HG02840 (cell line): ENCODE measurements at regions not wholly inside any gene's neighbourhood (a gene's known extent, or its start where the extent isn't known, plus 50 kb on each side); places are given as distances from the start of the nearest gene placed in this dataset.
"Not testable (repeated sequence)": the region's sequence is repeated elsewhere in the genome, so short reads cannot be mapped to it uniquely, and the experiment has no call there.

Experiments used
- ATAC-seq: cut with Tn5 transposase; IDR thresholded peaks from one replicate; pipeline ENCODE4 v1.9.1; 2021; ENCODE audit warnings: mild to moderate bottlenecking, moderate library complexity, moderate number of reproducible peaks; ENCODE audit not compliant: unreplicated experiment, low FRiP score

DNA sequence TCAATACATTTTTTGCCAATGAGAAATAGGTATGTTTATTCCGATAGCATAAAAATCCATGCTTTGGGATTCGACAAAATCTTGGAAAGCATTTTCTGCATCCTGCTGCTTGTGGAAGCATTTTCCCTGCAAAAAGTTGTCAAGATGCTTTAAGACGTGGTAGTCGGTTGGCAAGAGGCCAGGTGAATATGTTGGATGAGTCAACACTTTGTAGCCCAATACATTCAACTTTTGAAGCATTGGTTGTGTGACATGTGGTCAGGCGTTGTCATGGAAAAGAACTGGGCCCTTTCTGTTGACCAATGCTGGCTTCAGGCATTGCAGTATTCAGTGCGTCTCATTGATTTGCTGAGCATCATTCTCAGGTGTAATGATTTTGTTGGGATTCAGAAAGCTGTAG is 764.5 kb downstream of the TRIB2 start:
- ATAC-seq, result no peak

DNA sequence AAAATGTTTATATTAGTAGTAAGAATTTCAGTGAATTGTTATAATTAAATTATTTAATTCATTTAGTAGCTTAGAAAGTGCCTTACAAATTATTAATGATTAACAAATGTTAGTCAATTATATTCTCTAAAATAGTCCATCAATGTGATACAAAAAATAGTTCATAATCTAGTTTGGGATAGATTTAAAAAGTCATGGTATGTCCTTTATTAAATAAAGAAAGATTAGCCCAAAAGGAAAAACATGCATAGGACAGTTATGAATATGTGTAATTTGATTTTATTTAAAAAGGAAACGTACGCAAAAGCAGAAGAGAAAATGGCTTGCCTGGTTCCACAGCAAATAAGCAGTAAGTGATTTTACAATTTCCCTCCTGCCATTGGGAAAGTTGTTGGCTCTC is 768.5 kb downstream of the TRIB2 start:
- ATAC-seq, result no peak

DNA sequence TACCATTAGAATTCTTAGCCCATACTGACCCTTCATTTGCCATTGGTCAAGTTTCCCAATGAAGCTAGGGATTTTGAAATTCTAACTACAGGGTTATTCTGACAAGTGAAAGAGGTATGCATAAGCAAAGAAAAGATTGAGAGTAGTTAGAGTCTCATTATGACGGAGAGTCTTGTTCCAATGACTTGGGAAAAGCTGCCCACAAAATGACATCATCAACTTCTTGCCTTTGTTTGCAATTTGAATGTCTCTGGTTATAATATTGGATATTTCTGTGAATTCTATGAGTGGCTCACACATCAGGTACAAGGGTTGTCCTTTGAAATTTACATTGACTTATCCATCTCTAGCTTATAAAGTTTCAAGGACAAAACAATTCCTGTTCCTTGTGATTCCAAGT is 772.2 kb downstream of the TRIB2 start:
- ATAC-seq, result no peak

DNA sequence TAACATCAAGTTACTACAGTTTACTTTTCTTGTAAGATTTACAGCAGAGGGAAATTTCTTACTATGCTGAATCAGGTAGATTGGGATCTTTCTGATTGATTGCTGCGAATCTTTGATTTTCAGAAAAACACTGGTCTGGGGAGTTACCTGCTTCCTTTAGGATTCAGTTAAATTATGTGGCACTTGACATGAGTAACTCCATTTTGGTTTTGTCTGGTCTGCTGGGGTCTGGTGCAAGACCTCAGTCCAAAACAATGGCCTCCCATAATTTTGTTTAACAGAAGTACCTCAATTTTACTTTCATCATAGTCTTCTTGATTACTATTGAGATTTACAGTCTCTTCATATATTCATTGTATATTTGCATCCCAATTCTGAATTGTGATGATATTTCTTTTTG is 775.5 kb downstream of the TRIB2 start:
- ATAC-seq, result no peak

DNA sequence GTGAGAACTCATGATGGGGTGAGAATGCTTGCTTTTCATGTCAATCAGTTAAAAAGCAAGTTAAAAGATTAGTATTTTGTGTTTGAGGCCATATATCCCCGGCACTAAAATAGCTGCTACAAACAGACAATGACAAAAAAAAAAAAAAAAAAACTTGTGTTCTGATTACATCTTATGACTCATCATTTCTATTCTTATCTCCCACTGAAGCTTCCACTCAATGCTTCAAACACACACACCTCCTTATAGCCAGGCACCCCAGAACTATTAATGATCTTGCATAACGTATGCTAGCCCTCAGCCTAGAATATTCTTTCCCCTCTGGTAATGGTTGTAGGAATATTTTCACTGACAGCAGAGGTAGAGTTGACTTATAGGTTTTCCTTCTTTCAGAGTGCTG is 778.3 kb downstream of the TRIB2 start:
- ATAC-seq, result no peak

DNA sequence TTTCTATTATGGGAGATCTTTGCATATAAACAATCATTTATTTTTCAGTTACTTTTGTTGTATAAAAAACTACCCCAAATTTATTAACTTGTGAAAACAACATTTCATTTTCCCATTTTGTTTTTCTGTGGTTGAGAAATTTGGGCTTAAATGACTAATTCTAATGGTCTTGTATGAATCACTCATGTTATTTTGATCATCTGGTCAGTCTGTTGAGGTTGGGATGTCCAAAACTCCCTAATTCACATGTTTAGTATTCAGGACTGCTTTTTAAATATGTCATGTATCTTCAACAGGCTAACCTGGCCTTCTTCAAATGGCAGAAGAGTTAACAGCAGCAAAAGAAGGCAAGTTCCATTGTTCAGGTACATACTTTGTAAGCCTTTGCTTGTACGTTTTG is 788.1 kb downstream of the TRIB2 start:
- ATAC-seq, result peak; percentile 71

DNA sequence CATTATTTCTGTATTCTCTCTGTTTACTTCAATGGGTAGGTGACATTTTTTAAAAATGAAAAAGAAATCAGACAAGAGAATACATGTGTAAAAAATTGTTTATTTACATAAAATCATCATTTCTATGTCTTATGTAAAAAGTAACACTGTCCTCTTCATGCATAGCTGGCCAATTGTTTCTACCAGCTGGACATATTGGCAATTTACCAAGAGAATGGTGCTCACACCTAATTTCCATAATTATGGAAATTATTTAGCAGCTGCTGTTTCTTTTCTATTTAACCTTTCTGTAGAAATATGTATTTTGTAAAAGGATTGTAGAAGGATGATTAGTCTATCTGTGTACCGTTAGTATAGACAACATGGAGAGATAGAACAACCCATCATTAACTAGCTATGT is 791.9 kb downstream of the TRIB2 start:
- ATAC-seq, result no peak

DNA sequence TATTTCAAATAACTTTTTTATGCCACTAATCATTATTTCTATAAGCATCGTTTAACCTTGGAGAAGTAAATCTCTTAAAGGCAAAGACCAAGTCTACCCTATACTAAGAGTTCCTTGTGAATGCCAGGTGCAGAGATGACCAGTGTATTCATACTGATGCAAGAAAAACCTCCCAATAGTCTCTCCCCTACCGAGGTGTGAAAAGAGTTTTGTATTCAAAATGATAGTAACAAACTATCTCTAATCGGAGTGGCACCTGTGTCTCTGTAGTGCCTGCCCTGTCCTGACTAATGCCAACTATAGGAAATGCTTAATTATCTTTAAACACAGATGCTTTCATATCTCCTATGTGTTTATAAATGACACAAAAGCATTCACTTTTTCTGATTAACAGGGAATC is 798.5 kb downstream of the TRIB2 start:
- no peak for ATAC-seq

DNA sequence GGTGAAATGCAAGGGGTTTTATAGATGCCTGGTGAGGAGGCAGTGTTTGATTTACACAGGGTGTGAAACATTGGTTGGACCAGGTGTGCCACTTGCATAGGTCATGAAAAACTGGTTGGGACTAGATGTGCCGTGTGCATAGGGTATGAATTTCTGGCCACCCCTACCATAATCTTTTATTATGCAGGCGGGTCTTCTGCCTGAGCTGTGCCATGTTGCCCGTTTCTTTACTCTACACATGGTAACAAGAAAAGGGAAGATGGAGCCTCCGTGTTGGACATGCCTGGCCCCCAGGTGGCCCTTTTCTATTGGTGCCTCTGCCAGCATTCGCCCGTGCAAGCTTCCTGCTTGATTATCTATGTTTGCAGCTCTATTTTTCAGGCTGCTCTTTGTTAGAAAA is 805.4 kb downstream of the TRIB2 start:
- no peak for ATAC-seq

DNA sequence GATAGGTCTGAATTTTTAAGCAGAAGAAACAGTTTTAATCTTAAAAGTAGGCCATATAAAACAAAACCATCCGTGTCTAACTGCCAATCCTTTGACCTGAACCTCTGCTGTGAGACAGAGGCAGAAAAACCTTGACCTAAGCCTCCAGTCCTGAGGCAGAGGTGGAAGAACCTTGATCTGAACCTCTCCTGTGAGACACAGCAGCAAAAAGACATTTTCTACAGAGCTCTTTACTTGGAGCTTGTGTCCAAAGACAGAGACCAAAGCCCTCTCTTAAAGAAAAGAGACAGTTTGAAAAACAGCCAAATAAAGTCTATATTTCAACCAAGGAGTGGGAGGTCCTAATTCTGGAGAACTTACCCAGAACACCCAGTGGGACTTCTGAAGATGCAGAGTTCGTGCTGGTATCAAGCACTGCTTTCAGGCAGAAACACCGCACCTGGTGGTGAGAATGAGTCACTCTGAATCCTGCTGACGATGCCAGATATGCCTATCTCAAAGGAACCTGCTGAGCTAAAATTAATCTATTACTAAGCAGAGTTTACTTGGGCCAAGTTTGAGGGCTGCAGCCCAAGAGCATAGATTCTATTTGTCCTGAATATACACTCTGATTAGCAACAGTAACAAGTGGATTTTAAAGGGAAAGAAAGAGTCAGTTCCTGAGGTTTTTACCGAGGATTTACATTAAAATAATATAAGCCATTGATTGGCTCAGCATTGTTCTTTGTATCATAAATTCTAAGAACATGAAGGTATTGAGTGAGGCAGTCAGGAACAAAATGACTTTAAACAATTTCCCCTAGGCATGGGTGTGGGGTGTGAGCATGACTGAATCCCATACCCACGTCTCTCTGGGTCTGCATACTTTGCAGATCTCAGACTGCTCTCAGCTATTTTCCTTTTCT is 806.4 kb downstream of the TRIB2 start:
- ATAC-seq, result peak; percentile 96

DNA sequence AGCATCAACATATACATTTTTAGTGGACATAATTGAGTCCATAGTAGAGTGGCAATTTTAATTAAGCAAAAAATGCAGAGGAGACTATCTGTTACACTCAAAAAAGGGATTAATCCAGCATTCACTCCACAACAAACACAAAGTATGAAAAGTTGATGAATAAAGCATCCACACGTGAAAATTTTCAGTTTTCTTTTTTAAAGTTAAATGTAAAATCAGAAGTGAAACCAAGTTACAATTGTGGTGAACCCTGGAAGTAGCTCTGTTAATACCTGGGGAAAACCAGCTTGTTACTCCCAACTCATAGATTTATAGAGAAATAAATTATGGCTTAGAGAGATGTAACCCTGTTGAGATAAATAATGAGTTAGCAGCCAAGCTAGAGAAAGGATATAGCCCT is 807.8 kb downstream of the TRIB2 start:
- no peak for ATAC-seq

DNA sequence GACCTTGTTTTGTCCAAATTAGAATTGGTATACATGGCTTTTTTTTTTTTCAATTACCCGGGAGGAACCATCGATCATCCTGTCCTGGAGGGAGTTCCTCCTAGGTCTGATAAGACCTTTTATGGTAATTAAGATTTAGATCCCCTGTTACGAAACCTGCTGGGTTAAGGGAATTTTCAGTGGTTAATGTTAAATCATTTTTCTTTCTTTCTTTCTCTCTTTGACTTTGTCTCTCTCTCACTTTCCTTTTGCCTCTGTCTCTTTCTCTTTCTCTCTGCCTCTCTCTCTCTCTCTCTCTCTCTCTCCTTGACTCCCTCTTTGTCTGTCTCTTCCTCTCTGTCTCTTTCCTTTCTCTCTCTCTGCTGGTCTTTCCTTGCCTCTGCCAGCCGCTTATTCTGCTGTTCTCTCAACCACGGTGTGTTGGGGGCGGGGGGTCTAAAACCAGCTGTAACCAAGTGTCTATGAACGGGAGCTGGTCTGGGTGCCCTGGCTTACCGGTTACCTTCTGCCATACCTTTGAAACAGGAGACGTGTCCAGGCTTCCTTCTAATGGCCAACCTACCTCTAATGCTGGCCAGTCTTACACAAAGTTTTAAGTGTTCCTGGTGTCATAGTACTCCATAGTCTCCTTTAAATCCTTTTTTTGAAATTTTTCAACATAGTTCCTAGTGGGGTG is 815.1 kb downstream of the TRIB2 start:
- not testable (repeated sequence) for ATAC-seq

DNA sequence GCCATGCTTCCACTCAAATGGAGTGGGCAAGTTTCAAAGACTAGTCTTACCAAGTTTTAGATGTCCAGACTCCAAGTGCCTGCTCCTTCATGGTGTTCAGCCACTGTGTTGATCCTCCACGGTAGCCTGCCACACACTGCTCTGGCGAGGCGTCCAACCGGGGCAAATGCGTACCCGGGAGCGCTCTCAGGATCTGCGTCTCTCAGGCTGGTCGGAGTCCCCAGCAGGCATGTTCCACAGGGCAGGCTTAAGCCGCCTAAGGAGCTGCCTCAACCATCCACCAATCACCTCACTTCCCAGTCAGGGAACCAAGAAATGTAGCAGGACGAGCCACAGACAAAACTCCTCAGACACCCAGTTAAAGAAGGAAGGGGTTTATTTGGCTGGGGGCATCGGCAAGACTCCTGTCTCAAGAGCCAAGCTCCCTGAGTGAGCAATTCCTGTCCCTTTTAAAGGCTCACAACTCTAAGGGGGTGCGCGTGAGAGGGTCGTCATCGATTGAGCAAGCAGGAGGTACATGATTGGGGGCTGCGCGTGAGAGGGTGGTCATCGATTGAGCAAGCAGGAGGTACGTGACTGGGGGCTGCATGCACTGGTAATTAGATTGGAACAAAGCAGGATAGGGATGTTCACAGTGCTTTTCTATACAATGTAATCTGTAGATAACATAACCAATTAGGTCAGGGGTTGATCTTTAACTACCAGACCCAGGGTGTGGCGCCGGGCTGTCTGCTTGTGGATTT is 816.2 kb downstream of the TRIB2 start:
- ATAC-seq, result not testable (repeated sequence)

DNA sequence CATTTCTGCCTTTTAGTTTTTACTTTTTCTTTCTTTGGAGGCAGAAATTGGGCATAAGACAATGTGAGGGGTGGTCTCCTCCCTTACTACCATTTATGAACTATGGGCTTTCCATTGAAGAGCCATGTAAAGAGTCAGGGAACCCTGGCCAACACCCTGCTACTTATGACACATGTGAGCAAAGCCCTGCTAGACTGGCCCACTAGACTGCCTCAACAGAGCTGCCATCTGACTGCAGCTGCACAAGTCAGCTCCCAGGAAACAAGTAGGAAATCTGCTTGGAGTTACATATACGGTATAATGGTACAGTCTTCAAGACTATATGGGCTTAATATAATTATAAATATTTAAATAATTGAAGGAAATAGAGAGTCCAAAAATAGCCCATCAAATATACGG is 816.8 kb downstream of the TRIB2 start:
- no peak for ATAC-seq

DNA sequence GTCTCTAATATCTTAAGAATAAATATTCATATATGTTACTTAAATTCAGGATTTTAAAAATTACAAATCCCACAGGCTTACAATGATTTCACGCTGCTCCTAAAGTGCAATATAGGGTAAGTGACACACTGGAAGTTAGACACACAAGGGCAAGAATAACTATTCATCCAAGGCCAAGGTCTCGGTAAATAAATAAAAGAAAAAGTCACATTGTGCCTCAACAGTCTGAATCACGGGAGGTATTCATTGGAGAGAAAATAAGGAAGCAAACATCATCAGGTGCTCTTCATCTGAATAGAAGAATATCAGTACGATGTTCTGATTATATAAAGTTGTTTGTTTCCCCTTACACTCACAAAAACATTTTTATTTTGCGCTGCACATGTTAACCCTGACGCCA is 820.2 kb downstream of the TRIB2 start:
- no peak for ATAC-seq

DNA sequence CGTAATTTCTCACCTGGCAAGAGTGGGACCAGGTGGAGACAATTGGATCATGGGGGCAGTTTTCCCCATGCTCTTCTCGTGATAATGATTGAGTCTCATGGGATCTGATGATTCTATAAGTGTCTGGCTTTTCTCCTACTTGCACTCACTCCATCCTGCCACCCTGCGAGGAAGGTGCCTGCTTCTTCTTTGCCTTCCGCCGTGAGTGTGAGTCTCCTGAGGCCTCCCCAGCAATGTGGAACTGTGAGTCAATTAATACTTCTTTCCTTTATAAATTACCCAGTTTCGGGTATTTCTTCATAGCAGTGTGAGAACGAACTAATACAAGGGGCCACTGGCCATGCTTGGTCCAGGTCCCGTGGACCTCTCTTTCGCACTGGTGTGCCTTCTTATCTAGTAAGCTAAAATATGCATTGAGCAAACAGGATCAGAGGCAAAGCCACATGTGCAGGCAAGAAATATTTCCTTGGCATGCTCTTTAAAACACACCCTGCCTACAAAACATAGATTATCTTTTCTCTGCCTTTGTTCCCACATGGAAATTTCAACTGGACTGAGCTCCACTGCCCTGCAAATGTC is 821.1 kb downstream of the TRIB2 start:
- ATAC-seq, result no peak

DNA sequence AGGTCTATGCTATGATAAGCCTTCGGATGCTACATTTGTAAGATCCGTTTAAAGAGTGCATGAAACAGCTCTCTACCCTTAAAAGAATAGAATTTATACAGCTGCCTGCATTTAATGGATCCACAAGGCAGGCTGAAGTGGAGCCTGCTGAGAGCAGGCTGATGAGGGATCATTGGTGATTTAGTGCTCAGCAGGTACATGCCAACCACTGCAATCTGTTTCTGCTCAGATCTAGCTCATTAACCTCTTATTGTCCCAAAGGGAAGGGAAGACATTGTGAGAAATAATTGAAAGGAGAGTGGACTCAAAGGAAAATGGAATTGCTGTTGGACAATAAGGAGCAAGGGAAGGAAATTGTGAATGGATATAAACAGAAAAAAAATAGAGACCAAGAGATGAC is 822.6 kb downstream of the TRIB2 start:
- no peak for ATAC-seq

DNA sequence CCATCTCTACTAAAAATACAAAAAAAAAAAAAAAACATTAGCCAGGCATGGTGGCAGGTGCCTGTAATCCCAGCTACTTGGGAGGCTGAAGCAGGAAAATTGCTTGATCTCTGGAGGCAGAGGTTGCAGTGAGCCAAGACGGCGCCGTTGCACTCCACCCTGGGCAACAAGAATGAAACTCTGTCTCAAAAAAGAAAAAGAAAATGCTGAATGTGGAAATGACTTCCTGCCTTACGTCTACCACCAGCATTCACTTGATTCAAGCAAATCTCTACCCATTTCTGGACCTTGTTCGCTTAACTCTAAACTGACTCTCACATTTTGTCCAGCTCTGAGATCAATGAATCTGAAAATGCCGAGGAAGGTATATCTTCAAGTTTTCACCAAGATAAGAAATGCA is 825.3 kb downstream of the TRIB2 start:
- ATAC-seq, result no peak

DNA sequence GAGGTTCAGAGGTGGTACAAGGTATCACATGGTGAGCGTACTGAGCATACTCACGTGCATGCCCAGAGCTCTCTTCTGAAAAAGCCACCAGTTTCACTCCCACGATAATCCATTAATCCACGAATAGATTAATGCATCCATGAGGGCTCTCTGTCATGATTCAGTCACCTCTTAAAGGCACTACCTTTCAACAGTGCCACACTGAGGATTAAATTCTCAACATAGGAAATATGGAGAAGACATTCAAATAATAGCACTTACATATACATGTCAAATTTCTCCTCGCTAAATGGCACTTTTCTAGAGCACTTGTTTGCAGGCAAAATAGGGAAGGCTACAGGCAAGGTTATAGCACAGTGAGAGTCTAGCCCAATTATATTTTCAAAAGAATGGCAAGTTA is 825.9 kb downstream of the TRIB2 start:
- no peak for ATAC-seq

DNA sequence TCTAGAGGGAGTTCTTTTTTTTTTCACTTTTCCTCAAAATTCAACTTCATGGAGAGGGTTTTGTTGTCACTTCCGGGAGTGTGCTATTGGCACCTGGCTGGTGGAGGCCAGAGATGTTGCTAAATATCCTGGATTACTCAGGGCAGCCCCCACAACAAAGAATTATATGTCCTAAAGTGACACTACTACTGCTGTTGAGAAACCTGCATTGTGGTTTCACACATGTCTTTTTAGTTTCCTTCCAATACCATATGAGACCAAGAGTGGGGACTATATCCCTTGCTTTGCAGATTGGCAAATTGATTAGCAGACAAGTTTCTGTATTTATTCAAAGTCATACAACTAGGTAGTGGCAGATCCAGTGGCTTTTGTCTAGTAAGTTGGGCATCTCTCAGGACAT is 826.8 kb downstream of the TRIB2 start:
- ATAC-seq, result no peak

DNA sequence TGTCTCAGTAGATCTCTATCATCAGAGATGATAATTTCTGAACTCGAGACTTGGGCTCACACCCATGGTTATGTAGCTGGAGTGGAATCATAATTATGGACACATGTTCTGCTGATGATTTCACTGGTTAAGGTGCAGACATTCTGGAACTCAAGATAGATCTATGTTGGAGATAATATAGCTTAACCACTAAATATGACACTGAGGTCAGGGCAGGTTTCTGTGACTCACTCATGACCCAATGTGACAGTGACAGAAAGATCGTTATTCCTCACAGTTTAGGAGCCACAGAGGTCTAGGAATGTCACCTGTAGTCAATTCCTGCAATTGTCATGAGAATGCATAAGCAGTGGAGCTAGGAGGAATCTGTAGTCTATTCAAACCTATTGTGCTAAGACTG is 828.6 kb downstream of the TRIB2 start:
- ATAC-seq, result no peak
